Choroid plexus epithelial cell (primary cell): ENCODE measurements at regions not wholly inside any gene's neighbourhood (a gene's known extent, or its start where the extent isn't known, plus 50 kb on each side); places are given as distances from the start of the nearest gene placed in this dataset.

Experiments
- DNase-seq: peaks from one replicate; pipeline ENCODE4 v3.0.0-alpha.2; 2010; ENCODE audit warnings: low read depth
- H3K4me3 ChIP-seq: 2 replicates; pipeline ENCODE4 v1.5.1; 2011; ENCODE audit warnings: low read depth, mild to moderate bottlenecking, control low read depth, low read length, moderate library complexity
- CTCF ChIP-seq: conservative IDR thresholded peaks from 2 replicates; pipeline ENCODE4 v1.5.1; 2011; ENCODE audit warnings: low read depth, mild to moderate bottlenecking, control low read depth, inconsistent platforms, low read length, moderate library complexity

- DNase-seq, result no peak
- H3K4me3 ChIP-seq, result no peak overlapping the region
- TF ChIP-seq CTCF, result no peak
These were observed 143.6 kb upstream of the ANO5 start for GRCh38 chr11:22049276-22049675.

- H3K4me3 ChIP-seq, result no peak overlapping the region
- DNase-seq, result no peak
- no peak for TF ChIP-seq CTCF
These were observed 127.4 kb upstream of the ANO5 start for GRCh38 chr11:22065472-22065871.

- no peak for TF ChIP-seq CTCF
- no peak overlapping the region for H3K4me3 ChIP-seq
- no peak for DNase-seq
These were observed 123.0 kb upstream of the ANO5 start for GRCh38 chr11:22069844-22070243.

GRCh38 chr11:22076271-22076930 is 116.5 kb upstream of the ANO5 start:
- no peak for TF ChIP-seq CTCF
- no peak for DNase-seq
- H3K4me3 ChIP-seq, result no peak overlapping the region

- DNase-seq, result no peak
- TF ChIP-seq CTCF, result no peak
- H3K4me3 ChIP-seq, result no peak overlapping the region
These were observed 114.8 kb upstream of the ANO5 start for GRCh38 chr11:22078063-22078462.

- no peak for TF ChIP-seq CTCF
- no peak overlapping the region for H3K4me3 ChIP-seq
- DNase-seq, result no peak
These were observed 113.6 kb upstream of the ANO5 start for GRCh38 chr11:22079133-22079872.

GRCh38 chr11:22082178-22082577 is 110.7 kb upstream of the ANO5 start:
- TF ChIP-seq CTCF, result no peak
- H3K4me3 ChIP-seq, result no peak overlapping the region
- DNase-seq, result no peak
